Spleen (tissue), 11 donors: ENCODE measurements at regions not wholly inside any gene's neighbourhood (a gene's known extent, or its start where the extent isn't known, plus 50 kb on each side); places are given as distances from the start of the nearest gene placed in this dataset.

Experiments
- DNase-seq: peaks from one replicate; pipeline ENCODE4 v3.0.0-alpha.2; 2020
- H3K27ac ChIP-seq, 8 donors: fragments of 200-600 bp; sonication (generic) in 7 of 8; 1 replicate in 4 of 8; 2 replicates in 4 of 8; pipeline versions ENCODE4 v1.5.0 to v1.8.0; 2016 to 2021; ENCODE audit warnings: inconsistent platforms in 4 of 8, mild to moderate bottlenecking in 4 of 8, moderate library complexity in 1 of 8
- H3K27me3 ChIP-seq, 7 donors: fragments of 200-600 bp; sonication (generic) in 6 of 7; replicated peaks in 1 of 7; 1 replicate in 4 of 7; 2 replicates in 3 of 7; pipeline versions ENCODE4 v1.5.0 to v1.8.0; 2016 to 2021; ENCODE audit warnings: inconsistent platforms in 3 of 7, mild to moderate bottlenecking in 1 of 7
- H3K36me3 ChIP-seq, 6 donors: fragments of 200-600 bp; sonication (generic) in 5 of 6; 1 replicate in 4 of 6; 2 replicates in 2 of 6; pipeline versions ENCODE4 v1.5.0 to v1.8.0; 2016 to 2021; ENCODE audit warnings: inconsistent platforms in 2 of 6
- H3K4me1 ChIP-seq, 6 donors: fragments of 200-600 bp; sonication (generic) in 5 of 6; 1 replicate in 3 of 6; 2 replicates in 3 of 6; pipeline versions ENCODE4 v1.5.0 to v1.8.0; 2016 to 2021; ENCODE audit warnings: inconsistent platforms in 3 of 6
- H3K4me3 ChIP-seq, 8 donors: fragments of 200-600 bp; sonication (generic) in 7 of 8; 1 replicate in 4 of 8; 2 replicates in 4 of 8; pipeline versions ENCODE4 v1.5.0 to v1.8.0; 2016 to 2021; ENCODE audit warnings: inconsistent platforms in 4 of 8, mild to moderate bottlenecking in 4 of 8, moderate library complexity in 2 of 8
- H3K9me3 ChIP-seq, 8 donors: fragments of 200-600 bp; sonication (generic) in 7 of 8; 1 replicate in 4 of 8; 2 replicates in 4 of 8; pipeline versions ENCODE4 v1.5.0 to v1.8.0; 2016 to 2021; ENCODE audit warnings: inconsistent platforms in 4 of 8
- CTCF ChIP-seq, 11 experiments: fragments of 200-600 bp in 7 of 11; fragments of 450-650 bp in 4 of 11; sonication (generic) in 4 of 11; IDR thresholded peaks in 8 of 11; conservative IDR thresholded peaks in 3 of 11; 1 replicate in 7 of 11; 2 replicates in 4 of 11; pipeline versions ENCODE4 v1.4.0 to v1.8.0; 2016 to 2021; ENCODE audit warnings: antibody characterized with exemption in 11 of 11, inconsistent platforms in 4 of 11, mild to moderate bottlenecking in 1 of 11
- POLR2A ChIP-seq, 3 donors: fragments of 450-650 bp; IDR thresholded peaks; one replicate each; pipeline ENCODE4 v1.5.1; 2017; ENCODE audit warnings: antibody characterized with exemption in 3 of 3, mild to moderate bottlenecking in 1 of 3
- POLR2AphosphoS5 ChIP-seq, 3 donors: sonication (generic); formaldehyde crosslinking; IDR thresholded peaks; one replicate each; pipeline ENCODE4 v1.5.1; 2017; ENCODE audit warnings: antibody characterized with exemption in 3 of 3
- WGBS, 5 donors: extraction: QIAGEN DNeasy Blood & Tissue Kit in 3 of 5; methylation state at CpG; one replicate each; pipeline versions ENCODE4 v1.1.5 to v1.1.7; 2013 to 2018; 5-methylcytosine and 5-hydroxymethylcytosine counted together
- intact Hi-C: fragments of 100-400 bp; cut with DNase I; formaldehyde crosslinking; loops from one replicate; pipeline ENCODE4 v1.15.0; 2023; ENCODE audit warnings: low total_unique reads
- donor health status: healthy with polysubstance abuse.
- donor health status: DM: no; HTN: no; CAD: no; lungs with moderate emphysema.
- donor health status: DM: no; HTN: no; CAD: no.
- donor health status: Bipolar disorder and iron deficiency.
- donor health status: healthy.
- donor health status: DM: no; HTN: no; CAD: no.
- donor health status: DM: yes; HTN: yes; CAD: no.

GRCh38 chr15:70314688-70315087 lies 217.0 kb upstream of the TLE3 start:
- H3K4me3 ChIP-seq = no peak overlapping the region
- peaks cover 0 to 7% (median 0%) of the 10 kb centered on the region in 7 donors for H3K27me3 ChIP-seq
- no peaks in the 10 kb centered on the region for H3K9me3 ChIP-seq
- H3K4me1 ChIP-seq = peaks cover 0 to 18% (median 15%) of the 10 kb centered on the region in 6 donors
- WGBS, 5 donors = 91 to 98% (median 93%) methylated on average over 3 of the region's 3 CpGs
- intact Hi-C loops = no loop called here
- H3K27ac ChIP-seq = no peak overlapping the region
- TF ChIP-seq CTCF (IDR thresholded peaks at IDR 0.05 in 8 of 11, conservative IDR thresholded peaks at IDR 0.05 in 3 of 11) = no peak
- no peak for TF ChIP-seq POLR2AphosphoS5 (IDR thresholded peaks at IDR 0.05)
- TF ChIP-seq POLR2A (IDR thresholded peaks at IDR 0.05) = no peak
- DNase-seq = no peak
- H3K36me3 ChIP-seq = no peaks in the 10 kb centered on the region

- whole genome bisulfite sequencing, 5 donors = 97 to 100% (median 98%) methylated on average over 3 of the region's 3 CpGs
- Histone ChIP-seq H3K4me1 (peaks cover 0 to 16% (median 10%) of the 10 kb centered on the region in 6 donors), H3K27me3 (peaks cover 0 to 7% (median 0%) of the 10 kb centered on the region in 7 donors), H3K9me3 (no peaks in the 10 kb centered on the region), H3K4me3 (no peak overlapping the region), H3K27ac (no peak overlapping the region), H3K36me3 (no peaks in the 10 kb centered on the region)
- intact Hi-C loops = no loop called here
- no peak for TF ChIP-seq POLR2A (IDR thresholded peaks at IDR 0.05)
- no peak for TF ChIP-seq POLR2AphosphoS5 (IDR thresholded peaks at IDR 0.05)
- TF ChIP-seq CTCF (IDR thresholded peaks at IDR 0.05 in 8 of 11, conservative IDR thresholded peaks at IDR 0.05 in 3 of 11) = no peak
- no peak for DNase-seq
Measured at GRCh38 chr15:70314018-70314354, 216.3 kb upstream of the TLE3 start.

GRCh38 chr15:70313099-70314017 lies 215.6 kb upstream of the TLE3 start:
- Histone ChIP-seq H3K27ac (no peak overlapping the region), H3K9me3 (no peaks in the 10 kb centered on the region), H3K4me1 (peaks cover 0 to 16% (median 9%) of the 10 kb centered on the region in 6 donors), H3K4me3 (no peak overlapping the region), H3K27me3 (peaks cover 0 to 7% (median 0%) of the 10 kb centered on the region in 7 donors), H3K36me3 (no peaks in the 10 kb centered on the region)
- WGBS, 5 donors = 88 to 96% (median 93%) methylated on average over 9 of the region's 9 CpGs
- TF ChIP-seq CTCF (IDR thresholded peaks at IDR 0.05 in 8 of 11, conservative IDR thresholded peaks at IDR 0.05 in 3 of 11) = no peak
- no peak for TF ChIP-seq POLR2AphosphoS5 (IDR thresholded peaks at IDR 0.05)
- no peak for TF ChIP-seq POLR2A (IDR thresholded peaks at IDR 0.05)
- DNase-seq = no peak
- intact Hi-C loops = no loop called here

- Histone ChIP-seq H3K9me3 (no peaks in the 10 kb centered on the region), H3K4me3 (no peak overlapping the region), H3K4me1 (peaks cover 3 to 18% (median 11%) of the 10 kb centered on the region in 6 donors), H3K36me3 (no peaks in the 10 kb centered on the region), H3K27me3 (peaks cover 0 to 13% (median 0%) of the 10 kb centered on the region in 7 donors), H3K27ac (no peak overlapping the region)
- no peak for TF ChIP-seq CTCF (IDR thresholded peaks at IDR 0.05 in 8 of 11, conservative IDR thresholded peaks at IDR 0.05 in 3 of 11)
- TF ChIP-seq POLR2AphosphoS5 (IDR thresholded peaks at IDR 0.05) = no peak
- no peak for TF ChIP-seq POLR2A (IDR thresholded peaks at IDR 0.05)
- DNase-seq = no peak
- intact Hi-C loops = no loop called here
- WGBS, 5 donors = 39 to 65% (median 54%) methylated on average over 1 of the region's 1 CpG
Measured at GRCh38 chr15:70311821-70312220, 214.1 kb upstream of the TLE3 start.
